ENCODE measurements at regions not wholly inside any gene's neighbourhood (a gene's known extent, or its start where the extent isn't known, plus 50 kb on each side); places are given as distances from the start of the nearest gene placed in this dataset.
A peak's percentile ranks its signal among the peaks of the same experiment; 100 is the strongest.

DNA sequence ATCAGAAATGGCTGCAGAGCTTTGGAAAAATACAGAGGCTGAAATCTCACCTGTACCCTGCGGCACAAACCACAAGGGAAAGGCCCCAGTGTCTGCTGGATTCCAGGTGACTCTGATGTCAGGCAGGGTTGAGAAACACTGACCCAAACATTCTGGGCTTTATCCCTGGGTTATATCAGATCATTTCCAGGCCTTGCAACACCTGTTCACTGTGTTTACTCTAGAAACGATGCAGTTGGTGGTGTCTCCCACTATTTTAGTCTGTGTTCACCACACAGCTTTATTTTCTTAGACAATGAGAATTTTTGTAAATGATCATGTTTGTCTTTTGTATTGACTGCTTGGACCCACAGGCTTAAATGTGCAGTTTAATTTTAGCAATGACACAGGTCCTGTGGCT lies 151.5 kb upstream of the SDK2 start (continued):
- TF ChIP-seq KDM1A (CRISPR knock-in tag; IDR thresholded peaks at IDR 0.05) (peak; percentile 56; the same call in 1 of the 2 replicates), ISL2 (CRISPR knock-in tag; IDR thresholded peaks at IDR 0.05) (peak; percentile 44; the same call in 1 of the 2 replicates), MATR3 (CRISPR knock-in tag; IDR thresholded peaks at IDR 0.05) (no peak), NR2F6 (IDR thresholded peaks at IDR 0.05) (peak; percentile 73), NR2F6 (CRISPR knock-in tag; IDR thresholded peaks at IDR 0.05) (peak; percentile 78), ZNF556 (CRISPR knock-in tag; IDR thresholded peaks at IDR 0.05; ENCODE audit: borderline replicate concordance) (0 out of 2 replicates have a peak, but pooled peaks have one; percentile 40), SALL2 (CRISPR knock-in tag; IDR thresholded peaks at IDR 0.05) (0 out of 2 replicates have a peak, but pooled peaks have one; percentile 24), ZNF160 (CRISPR knock-in tag; IDR thresholded peaks at IDR 0.05) (no peak), ZSCAN25 (CRISPR knock-in tag; IDR thresholded peaks at IDR 0.05) (peak; percentile 30; the same call in 1 of the 2 replicates), GZF1 (CRISPR knock-in tag; IDR thresholded peaks at IDR 0.05) (no peak), ZFAT (CRISPR knock-in tag; conservative IDR thresholded peaks at IDR 0.05) (no peak), ZNF792 (CRISPR knock-in tag; IDR thresholded peaks at IDR 0.05) (peak; percentile 75; the same call in 1 of the 2 replicates), NCOA2 (CRISPR knock-in tag; IDR thresholded peaks at IDR 0.05) (peak; percentile 83), NAIF1 (CRISPR knock-in tag; IDR thresholded peaks at IDR 0.05; ENCODE audit: borderline replicate concordance) (no peak), KDM6A (CRISPR knock-in tag; IDR thresholded peaks at IDR 0.05; ENCODE audit: low read depth) (peak; percentile 64; the same call in 1 of the 2 replicates), SNAPC2 (CRISPR knock-in tag; IDR thresholded peaks at IDR 0.05) (0 out of 2 replicates have a peak, but pooled peaks have one; percentile 35), ZNF12 (CRISPR knock-in tag; IDR thresholded peaks at IDR 0.05) (peak; percentile 62; the same call in 1 of the 2 replicates), ATM (IDR thresholded peaks at IDR 0.05; ENCODE audit: borderline replicate concordance) (no peak), TBX3 (IDR thresholded peaks at IDR 0.05; ENCODE audit: borderline replicate concordance) (peak; percentile 11; the same call in 1 of the 2 replicates), HMG20A (CRISPR knock-in tag; IDR thresholded peaks at IDR 0.05; ENCODE audit: borderline replicate concordance) (peak; percentile 88; the same call in 1 of the 2 replicates), TARDBP (CRISPR knock-in tag; IDR thresholded peaks at IDR 0.05) (peak; percentile 29; the same call in 1 of the 2 replicates), PHF21A (CRISPR knock-in tag; IDR thresholded peaks at IDR 0.05) (peak; percentile 85), NCOR1 (IDR thresholded peaks at IDR 0.05; ENCODE audit: borderline replicate concordance, low read length) (peak; percentile 52; the same call in 1 of the 2 replicates)
- TF ChIP-seq, protein P1, sequence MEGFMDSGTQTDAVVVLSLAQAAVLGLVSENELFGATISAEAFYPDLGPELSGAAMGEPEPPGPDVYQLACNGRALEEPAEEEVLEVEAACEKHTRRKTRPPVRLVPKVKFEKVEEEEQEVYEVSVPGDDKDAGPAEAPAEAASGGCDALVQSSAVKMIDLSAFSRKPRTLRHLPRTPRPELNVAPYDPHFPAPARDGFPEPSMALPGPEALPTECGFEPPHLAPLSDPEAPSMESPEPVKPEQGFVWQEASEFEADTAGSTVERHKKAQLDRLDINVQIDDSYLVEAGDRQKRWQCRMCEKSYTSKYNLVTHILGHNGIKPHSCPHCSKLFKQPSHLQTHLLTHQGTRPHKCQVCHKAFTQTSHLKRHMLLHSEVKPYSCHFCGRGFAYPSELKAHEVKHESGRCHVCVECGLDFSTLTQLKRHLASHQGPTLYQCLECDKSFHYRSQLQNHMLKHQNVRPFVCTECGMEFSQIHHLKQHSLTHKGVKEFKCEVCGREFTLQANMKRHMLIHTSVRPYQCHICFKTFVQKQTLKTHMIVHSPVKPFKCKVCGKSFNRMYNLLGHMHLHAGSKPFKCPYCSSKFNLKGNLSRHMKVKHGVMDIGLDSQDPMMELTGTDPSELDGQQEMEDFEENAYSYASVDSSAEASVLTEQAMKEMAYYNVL (CRISPR knock-in tag; IDR thresholded peaks at IDR 0.05; ENCODE audit: borderline replicate concordance), result 0 out of 2 replicates have a peak, but pooled peaks have one; percentile 52
- TF ChIP-seq, protein P2, sequence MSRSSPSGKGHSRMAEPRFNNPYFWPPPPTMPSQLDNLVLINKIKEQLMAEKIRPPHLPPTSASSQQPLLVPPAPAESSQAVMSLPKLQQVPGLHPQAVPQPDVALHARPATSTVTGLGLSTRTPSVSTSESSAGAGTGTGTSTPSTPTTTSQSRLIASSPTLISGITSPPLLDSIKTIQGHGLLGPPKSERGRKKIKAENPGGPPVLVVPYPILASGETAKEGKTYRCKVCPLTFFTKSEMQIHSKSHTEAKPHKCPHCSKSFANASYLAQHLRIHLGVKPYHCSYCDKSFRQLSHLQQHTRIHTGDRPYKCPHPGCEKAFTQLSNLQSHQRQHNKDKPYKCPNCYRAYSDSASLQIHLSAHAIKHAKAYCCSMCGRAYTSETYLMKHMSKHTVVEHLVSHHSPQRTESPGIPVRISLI (CRISPR knock-in tag; IDR thresholded peaks at IDR 0.05; ENCODE audit: borderline replicate concordance), result no peak
- TF ChIP-seq, protein P3, sequence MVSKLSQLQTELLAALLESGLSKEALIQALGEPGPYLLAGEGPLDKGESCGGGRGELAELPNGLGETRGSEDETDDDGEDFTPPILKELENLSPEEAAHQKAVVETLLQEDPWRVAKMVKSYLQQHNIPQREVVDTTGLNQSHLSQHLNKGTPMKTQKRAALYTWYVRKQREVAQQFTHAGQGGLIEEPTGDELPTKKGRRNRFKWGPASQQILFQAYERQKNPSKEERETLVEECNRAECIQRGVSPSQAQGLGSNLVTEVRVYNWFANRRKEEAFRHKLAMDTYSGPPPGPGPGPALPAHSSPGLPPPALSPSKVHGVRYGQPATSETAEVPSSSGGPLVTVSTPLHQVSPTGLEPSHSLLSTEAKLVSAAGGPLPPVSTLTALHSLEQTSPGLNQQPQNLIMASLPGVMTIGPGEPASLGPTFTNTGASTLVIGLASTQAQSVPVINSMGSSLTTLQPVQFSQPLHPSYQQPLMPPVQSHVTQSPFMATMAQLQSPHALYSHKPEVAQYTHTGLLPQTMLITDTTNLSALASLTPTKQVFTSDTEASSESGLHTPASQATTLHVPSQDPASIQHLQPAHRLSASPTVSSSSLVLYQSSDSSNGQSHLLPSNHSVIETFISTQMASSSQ (IDR thresholded peaks at IDR 0.05; ENCODE audit: low read depth), result peak; percentile 22; the same call in 1 of the 2 replicates
- TF ChIP-seq, protein P3 (CRISPR knock-in tag; IDR thresholded peaks at IDR 0.05; ENCODE audit: borderline replicate concordance), result peak; percentile 64; the same call in 1 of the 2 replicates

Measured in HepG2 (cell line).